Vagina (tissue), 2 donors: ENCODE measurements at regions not wholly inside any gene's neighbourhood (a gene's known extent, or its start where the extent isn't known, plus 50 kb on each side); places are given as distances from the start of the nearest gene placed in this dataset.

Experiments used
- POLR2A ChIP-seq, 2 donors: fragments of 450-650 bp; IDR thresholded peaks; one replicate each; pipeline ENCODE4 v1.6.1; 2017; ENCODE audit warnings: antibody characterized with exemption in 2 of 2, mild to moderate bottlenecking in 2 of 2, moderate library complexity in 2 of 2
- TF ChIP-seq, protein P1 (sequence below), 3 experiments: fragments of 450-650 bp in 2 of 3; fragments of 200-600 bp in 1 of 3; sonication (generic) in 1 of 3; IDR thresholded peaks; one replicate each; pipeline ENCODE4 v1.5.1; 2017 to 2019; ENCODE audit warnings: antibody characterized with exemption in 3 of 3, mild to moderate bottlenecking in 2 of 3, moderate library complexity in 2 of 3

DNA sequence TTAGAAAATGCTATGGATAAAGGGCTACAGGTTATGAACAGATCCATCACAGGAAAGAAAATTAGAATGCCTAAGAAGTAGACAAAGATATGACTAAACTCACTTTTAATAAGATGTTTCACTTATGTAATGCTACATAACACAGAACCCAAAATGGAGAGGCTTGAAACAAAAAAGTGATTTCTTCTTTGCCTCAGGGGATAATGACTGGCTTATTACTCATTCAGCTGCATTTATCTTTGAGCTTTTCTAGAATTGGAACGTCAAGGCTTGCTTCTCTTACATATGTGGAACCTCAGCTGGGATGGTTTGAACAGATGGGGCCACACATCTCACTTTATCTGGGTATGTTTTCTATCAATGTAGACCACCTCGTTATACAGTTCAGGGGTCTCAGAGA lies 120.6 kb upstream of the EPHA3 start:
- TF ChIP-seq, protein P1, sequence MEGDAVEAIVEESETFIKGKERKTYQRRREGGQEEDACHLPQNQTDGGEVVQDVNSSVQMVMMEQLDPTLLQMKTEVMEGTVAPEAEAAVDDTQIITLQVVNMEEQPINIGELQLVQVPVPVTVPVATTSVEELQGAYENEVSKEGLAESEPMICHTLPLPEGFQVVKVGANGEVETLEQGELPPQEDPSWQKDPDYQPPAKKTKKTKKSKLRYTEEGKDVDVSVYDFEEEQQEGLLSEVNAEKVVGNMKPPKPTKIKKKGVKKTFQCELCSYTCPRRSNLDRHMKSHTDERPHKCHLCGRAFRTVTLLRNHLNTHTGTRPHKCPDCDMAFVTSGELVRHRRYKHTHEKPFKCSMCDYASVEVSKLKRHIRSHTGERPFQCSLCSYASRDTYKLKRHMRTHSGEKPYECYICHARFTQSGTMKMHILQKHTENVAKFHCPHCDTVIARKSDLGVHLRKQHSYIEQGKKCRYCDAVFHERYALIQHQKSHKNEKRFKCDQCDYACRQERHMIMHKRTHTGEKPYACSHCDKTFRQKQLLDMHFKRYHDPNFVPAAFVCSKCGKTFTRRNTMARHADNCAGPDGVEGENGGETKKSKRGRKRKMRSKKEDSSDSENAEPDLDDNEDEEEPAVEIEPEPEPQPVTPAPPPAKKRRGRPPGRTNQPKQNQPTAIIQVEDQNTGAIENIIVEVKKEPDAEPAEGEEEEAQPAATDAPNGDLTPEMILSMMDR (IDR thresholded peaks at IDR 0.05), result no peak
- no peak for TF ChIP-seq POLR2A (IDR thresholded peaks at IDR 0.05)
